ENCODE measurements at regions not wholly inside any gene's neighbourhood (a gene's known extent, or its start where the extent isn't known, plus 50 kb on each side); places are given as distances from the start of the nearest gene placed in this dataset.

DNA sequence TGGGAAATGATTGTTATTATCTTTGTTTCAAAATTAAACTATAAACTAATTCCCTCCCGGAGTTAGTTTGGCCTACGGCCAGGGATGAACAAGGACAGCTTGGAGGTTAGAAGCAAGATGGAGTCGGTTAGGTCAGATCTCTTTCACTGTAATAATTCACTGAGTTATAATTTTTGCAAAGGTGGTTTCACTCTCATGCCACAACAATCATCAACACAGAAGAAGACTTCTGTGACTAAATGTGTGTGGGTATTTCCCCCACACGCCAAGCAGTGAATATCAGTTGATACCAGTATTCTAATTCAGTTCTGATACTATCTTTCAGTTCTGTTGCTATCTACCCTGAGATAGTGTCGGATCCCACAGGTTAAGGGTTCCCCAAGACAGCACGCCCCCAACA is 215.1 kb downstream of the S1PR1 start:
- TF ChIP-seq POLR2A (IDR thresholded peaks at IDR 0.05) = no peak
- TF ChIP-seq, protein P1, sequence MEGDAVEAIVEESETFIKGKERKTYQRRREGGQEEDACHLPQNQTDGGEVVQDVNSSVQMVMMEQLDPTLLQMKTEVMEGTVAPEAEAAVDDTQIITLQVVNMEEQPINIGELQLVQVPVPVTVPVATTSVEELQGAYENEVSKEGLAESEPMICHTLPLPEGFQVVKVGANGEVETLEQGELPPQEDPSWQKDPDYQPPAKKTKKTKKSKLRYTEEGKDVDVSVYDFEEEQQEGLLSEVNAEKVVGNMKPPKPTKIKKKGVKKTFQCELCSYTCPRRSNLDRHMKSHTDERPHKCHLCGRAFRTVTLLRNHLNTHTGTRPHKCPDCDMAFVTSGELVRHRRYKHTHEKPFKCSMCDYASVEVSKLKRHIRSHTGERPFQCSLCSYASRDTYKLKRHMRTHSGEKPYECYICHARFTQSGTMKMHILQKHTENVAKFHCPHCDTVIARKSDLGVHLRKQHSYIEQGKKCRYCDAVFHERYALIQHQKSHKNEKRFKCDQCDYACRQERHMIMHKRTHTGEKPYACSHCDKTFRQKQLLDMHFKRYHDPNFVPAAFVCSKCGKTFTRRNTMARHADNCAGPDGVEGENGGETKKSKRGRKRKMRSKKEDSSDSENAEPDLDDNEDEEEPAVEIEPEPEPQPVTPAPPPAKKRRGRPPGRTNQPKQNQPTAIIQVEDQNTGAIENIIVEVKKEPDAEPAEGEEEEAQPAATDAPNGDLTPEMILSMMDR (IDR thresholded peaks at IDR 0.05) = no peak
